GM23248 (cell line): ENCODE measurements at regions not wholly inside any gene's neighbourhood (a gene's known extent, or its start where the extent isn't known, plus 50 kb on each side); places are given as distances from the start of the nearest gene placed in this dataset.

Experiments used
- EZH2 ChIP-seq: fragments of 200-600 bp; sonication (generic); IDR thresholded peaks from 2 replicates; pipeline ENCODE4 v1.6.1; 2018; ENCODE audit warnings: antibody characterized with exemption, mild to moderate bottlenecking; ENCODE audit not compliant: insufficient read depth, poor library complexity, severe bottlenecking
- EZH2phosphoT487 ChIP-seq: fragments of 200-600 bp; sonication (generic); IDR thresholded peaks from 2 replicates; pipeline ENCODE4 v1.6.1; 2018; ENCODE audit warnings: antibody characterized with exemption, moderate library complexity, mild to moderate bottlenecking, low read depth; ENCODE audit not compliant: insufficient read depth

DNA sequence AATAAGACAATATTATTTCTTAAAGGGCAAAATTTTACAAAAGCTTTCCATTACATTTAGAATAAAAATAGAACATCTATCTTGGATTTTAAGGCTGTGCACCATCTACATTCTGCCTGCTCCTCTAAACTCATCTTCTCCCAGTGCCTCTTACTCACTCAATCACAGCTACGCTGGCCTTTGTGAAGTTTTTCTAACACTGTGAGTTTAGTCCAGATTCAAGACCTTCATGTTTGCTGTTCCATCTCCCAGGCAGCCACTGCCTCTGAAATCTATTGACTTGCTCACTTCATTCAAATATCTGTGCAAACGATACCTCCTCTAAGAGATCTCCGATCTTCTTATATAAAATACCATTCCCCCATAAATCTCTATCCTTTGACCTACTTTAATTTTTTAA is 673.4 kb upstream of the KIF2B start:
- TF ChIP-seq EZH2 = no peak
- no peak for TF ChIP-seq EZH2phosphoT487
